ENCODE measurements at regions not wholly inside any gene's neighbourhood (a gene's known extent, or its start where the extent isn't known, plus 50 kb on each side); places are given as distances from the start of the nearest gene placed in this dataset.

GRCh38 chr2:133787651-133788050 lies 219.4 kb upstream of the NCKAP5 start:
- H2BK20ac ChIP-seq (ENCODE audit: low read depth, low read length): peak overlapping the region; percentile 93
- ChIA-PET CTCF (interaction anchor here (0.6 to 1.3 kb wide), 2 partner anchors 8 to 57 kb away, joined by 3 read pairs; no protein-coding TSS in a partner anchor), POLR2A (ENCODE audit: unreplicated experiment) (no interaction called here)
- H2AK5ac ChIP-seq (ENCODE audit: low read depth, low read length): peak overlapping the region; percentile 96
- no peak overlapping the region for H3K9ac ChIP-seq (ENCODE audit: low read depth, low read length)
- H3K14ac ChIP-seq (replicated peaks; ENCODE audit: low read depth, low read length): peak overlapping the region; percentile 96
- dilution Hi-C loops (cut with HindIII; ENCODE audit: low sequenced_read_pairs, unreplicated experiment) (no loop called here), in situ Hi-C loops (cut with MboI; ENCODE audit: low sequenced_read_pairs) (no loop called here), intact Hi-C loops (cut with micrococcal nuclease) (loop anchor here (10.0 kb wide), 1 partner anchor 373 kb away; no protein-coding TSS in a partner anchor)
- TF ChIP-seq NFE2L2 (IDR thresholded peaks at IDR 0.05; ENCODE audit: low read depth, low read length) (no peak), MXI1 (IDR thresholded peaks at IDR 0.05; ENCODE audit: borderline replicate concordance, low read depth, low read length) (no peak), RCOR1 (IDR thresholded peaks at IDR 0.05; ENCODE audit: insufficient replicate concordance, low read length) (no peak), USF2 (IDR thresholded peaks at IDR 0.05; ENCODE audit: low read depth, low read length) (no peak), FOS (IDR thresholded peaks at IDR 0.05; ENCODE audit: low read depth, low read length) (no peak), MAZ (IDR thresholded peaks at IDR 0.05; ENCODE audit: borderline replicate concordance, low read depth, low read length) (no peak), CTCF (conservative IDR thresholded peaks at IDR 0.05; ENCODE audit: low read depth, low read length) (no peak), SMC3 (IDR thresholded peaks at IDR 0.05; ENCODE audit: low read depth, low read length) (no peak), CEBPB (IDR thresholded peaks at IDR 0.05; ENCODE audit: low read depth, low read length) (no peak), BHLHE40 (IDR thresholded peaks at IDR 0.05; ENCODE audit: low read depth, low read length) (no peak), ELK1 (IDR thresholded peaks at IDR 0.05; ENCODE audit: borderline replicate concordance, low read depth, low read length) (no peak), MAFK (IDR thresholded peaks at IDR 0.05; ENCODE audit: low read depth, low read length) (no peak), POLR2A (IDR thresholded peaks at IDR 0.05; ENCODE audit: low read depth, low read length) (no peak), RAD21 (IDR thresholded peaks at IDR 0.05; ENCODE audit: low read length) (no peak), RFX5 (IDR thresholded peaks at IDR 0.05; ENCODE audit: low read depth, low read length) (no peak), CHD1 (IDR thresholded peaks at IDR 0.05; ENCODE audit: low read depth, low read length) (no peak)
- peak overlapping the region; percentile 100 for H2BK120ac ChIP-seq (ENCODE audit: low read depth, low read length)
- H3K4ac ChIP-seq (ENCODE audit: low read depth, low read length): peak overlapping the region; percentile 99
- no CpG with 5 or more reads among the region's 3 CpGs for WGBS, 2 experiments (ENCODE audit: extremely low coverage in 2 of 2, insufficient read length in 1 of 2)
- no peak overlapping the region for H3K4me3 ChIP-seq (ENCODE audit: insufficient read depth, low read depth, low read length)
- peak overlapping the region; percentile 68; the same call in 1 of the 2 replicates for H3K18ac ChIP-seq (ENCODE audit: low read depth, low read length)
- H4K8ac ChIP-seq (ENCODE audit: low read depth in 2 of 2, low read length in 2 of 2): peak overlapping the region; percentile 88 to 92
- H3K4me1 ChIP-seq (ENCODE audit: control insufficient read depth, insufficient read depth, low read length): peaks cover 18% of the 10 kb centered on the region
- H3K9me3 ChIP-seq (ENCODE audit: control insufficient read depth, insufficient read depth, low read length): peaks cover 7% of the 10 kb centered on the region
- peak overlapping the region; percentile 100 for H2BK5ac ChIP-seq (ENCODE audit: low read depth, low read length, poor library complexity, severe bottlenecking)
- BruUV-seq (replicated peaks): no TSS peak
- H3K23ac ChIP-seq (ENCODE audit: low read depth, low read length): peak overlapping the region; percentile 98; the same call in 1 of the 2 replicates
- H2AFZ ChIP-seq (replicated peaks; ENCODE audit: low read length, poor library complexity): no peak overlapping the region
- peak overlapping the region; percentile 72; the same call in 1 of the 2 replicates for H4K5ac ChIP-seq (ENCODE audit: low read depth, low read length)
- H3K36me3 ChIP-seq (ENCODE audit: control insufficient read depth, insufficient read depth, low read length): no peaks in the 10 kb centered on the region
- H4K20me1 ChIP-seq (ENCODE audit: insufficient read depth, low read length): no peaks in the 10 kb centered on the region
- H3K4me2 ChIP-seq (ENCODE audit: low read depth, low read length): no peak overlapping the region
- peaks cover 0 to 25% of the 10 kb centered on the region in 2 experiments; a peak in 2 of 4 replicates for H3K79me1 ChIP-seq (ENCODE audit: low read depth in 1 of 2, low read length in 2 of 2)
- peak overlapping the region; percentile 98; the same call in 2 of the 3 replicates for H2BK15ac ChIP-seq (ENCODE audit: low read depth, low read length)
- H3K9me1 ChIP-seq (ENCODE audit: insufficient read depth, low read length): peaks cover 21% of the 10 kb centered on the region
- no peak for ATAC-seq (ENCODE audit: low read depth)
- DNase-seq: no peak
- no peak overlapping the region for H2AK9ac ChIP-seq (replicated peaks; ENCODE audit: low read depth, low read length, poor library complexity)
- H3K27ac ChIP-seq (ENCODE audit: insufficient read depth, low read length): peak overlapping the region; percentile 3; the same call in 1 of the 2 replicates
- H4K91ac ChIP-seq (ENCODE audit: insufficient read depth, low read depth, low read length): peak overlapping the region; percentile 99
- H3K27me3 ChIP-seq (ENCODE audit: control insufficient read depth, insufficient read depth, low read length): no peaks in the 10 kb centered on the region
- peak overlapping the region; percentile 76 for H3K56ac ChIP-seq (ENCODE audit: extremely low read depth, insufficient read depth, low read length)
